Thoracic aorta (tissue), 2 donors: ENCODE measurements at regions not wholly inside any gene's neighbourhood (a gene's known extent, or its start where the extent isn't known, plus 50 kb on each side); places are given as distances from the start of the nearest gene placed in this dataset.

ENCODE experiments used
- ATAC-seq: fragments of 150-250 bp; one replicate; pipeline ENCODE4 v1.8.0; 2017; ENCODE audit warnings: low read depth; ENCODE audit not compliant: insufficient number of reproducible peaks, low FRiP score
- DNase-seq: peaks from one replicate; pipeline ENCODE4 v3.0.0-alpha.2; 2020; ENCODE audit warnings: low spot score
- H3K27ac ChIP-seq, 2 donors: fragments of 200-600 bp; sonication (generic); 1 replicate in 1 of 2; 2 replicates in 1 of 2; pipeline ENCODE4 v1.5.1; 2016; ENCODE audit warnings: mild to moderate bottlenecking in 2 of 2, moderate library complexity in 2 of 2
- H3K27me3 ChIP-seq: fragments of 200-600 bp; sonication (generic); replicated peaks from 2 replicates; pipeline ENCODE4 v1.6.0; 2016; ENCODE audit warnings: mild to moderate bottlenecking; ENCODE audit not compliant: insufficient read depth
- H3K36me3 ChIP-seq: fragments of 200-600 bp; sonication (generic); one replicate; pipeline ENCODE4 v1.5.1; 2016
- H3K4me1 ChIP-seq, 2 donors: fragments of 200-600 bp; sonication (generic); 1 replicate in 1 of 2; 2 replicates in 1 of 2; pipeline versions ENCODE4 v1.5.1 to v1.6.0; 2016; ENCODE audit warnings: low read depth in 2 of 2, mild to moderate bottlenecking in 1 of 2; ENCODE audit not compliant: control insufficient read depth in 1 of 2
- H3K4me3 ChIP-seq: fragments of 200-600 bp; sonication (generic); 2 replicates; pipeline ENCODE4 v1.5.1; 2016; ENCODE audit warnings: mild to moderate bottlenecking
- H3K9me3 ChIP-seq: fragments of 200-600 bp; sonication (generic); 2 replicates; pipeline ENCODE4 v1.5.1; 2016
- TF ChIP-seq, protein P1 (sequence below): fragments of 200-600 bp; sonication (generic); IDR thresholded peaks from one replicate; pipeline ENCODE4 v1.5.1; 2019; ENCODE audit warnings: antibody characterized with exemption

DNA sequence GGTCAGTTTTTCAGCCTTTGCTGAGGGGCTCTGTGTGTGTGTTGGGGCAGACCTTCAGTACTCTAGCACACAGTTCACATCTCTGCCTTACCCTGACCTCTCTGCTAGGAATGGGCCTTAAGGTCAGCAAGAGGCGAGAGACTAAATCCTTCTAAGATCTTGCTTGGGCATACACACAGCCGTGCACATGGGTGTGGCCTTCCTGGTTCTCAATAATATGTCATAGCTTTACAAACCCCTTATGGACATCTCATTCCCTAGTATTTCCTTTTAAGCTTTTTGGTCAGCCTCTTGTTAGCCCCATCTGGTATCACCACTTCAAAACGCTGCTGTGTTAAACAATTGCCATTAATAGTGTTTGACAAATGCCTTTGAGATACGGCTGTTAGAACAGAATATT, 69.4 kb upstream of the SPATA13 start:
- ATAC-seq: no peak

DNA sequence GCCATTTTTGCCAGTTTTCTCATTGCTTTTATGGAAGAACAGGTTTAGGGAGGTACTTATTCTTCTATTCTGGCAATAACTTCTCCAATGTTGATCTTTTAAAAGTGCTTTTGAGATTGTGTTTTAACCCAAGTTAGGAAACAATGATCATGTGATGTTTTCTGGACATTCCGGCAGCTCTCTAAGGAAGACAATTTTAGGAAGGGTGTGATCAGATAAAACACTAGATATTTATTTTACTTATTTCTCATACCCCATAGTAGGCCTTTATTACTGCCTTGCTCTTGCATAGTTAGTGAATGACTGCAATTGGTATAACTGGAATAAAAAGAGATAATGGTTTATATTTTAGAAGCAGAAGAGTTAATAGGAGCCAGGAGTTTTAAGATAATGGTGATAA, 68.4 kb upstream of the SPATA13 start:
- TF ChIP-seq, protein P1, sequence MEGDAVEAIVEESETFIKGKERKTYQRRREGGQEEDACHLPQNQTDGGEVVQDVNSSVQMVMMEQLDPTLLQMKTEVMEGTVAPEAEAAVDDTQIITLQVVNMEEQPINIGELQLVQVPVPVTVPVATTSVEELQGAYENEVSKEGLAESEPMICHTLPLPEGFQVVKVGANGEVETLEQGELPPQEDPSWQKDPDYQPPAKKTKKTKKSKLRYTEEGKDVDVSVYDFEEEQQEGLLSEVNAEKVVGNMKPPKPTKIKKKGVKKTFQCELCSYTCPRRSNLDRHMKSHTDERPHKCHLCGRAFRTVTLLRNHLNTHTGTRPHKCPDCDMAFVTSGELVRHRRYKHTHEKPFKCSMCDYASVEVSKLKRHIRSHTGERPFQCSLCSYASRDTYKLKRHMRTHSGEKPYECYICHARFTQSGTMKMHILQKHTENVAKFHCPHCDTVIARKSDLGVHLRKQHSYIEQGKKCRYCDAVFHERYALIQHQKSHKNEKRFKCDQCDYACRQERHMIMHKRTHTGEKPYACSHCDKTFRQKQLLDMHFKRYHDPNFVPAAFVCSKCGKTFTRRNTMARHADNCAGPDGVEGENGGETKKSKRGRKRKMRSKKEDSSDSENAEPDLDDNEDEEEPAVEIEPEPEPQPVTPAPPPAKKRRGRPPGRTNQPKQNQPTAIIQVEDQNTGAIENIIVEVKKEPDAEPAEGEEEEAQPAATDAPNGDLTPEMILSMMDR: no peak
- no peak for DNase-seq
- Histone ChIP-seq H3K9me3 (no peaks in the 10 kb centered on the region), H3K27me3 (no peaks in the 10 kb centered on the region), H3K4me1 (no peaks in the 10 kb centered on the region), H3K4me3 (no peak overlapping the region), H3K36me3 (no peaks in the 10 kb centered on the region), H3K27ac (no peak overlapping the region)
- no peak for ATAC-seq

More for the DNA sequence above, 69.4 kb upstream of the SPATA13 start:
- Histone ChIP-seq H3K27me3 (no peaks in the 10 kb centered on the region), H3K9me3 (no peaks in the 10 kb centered on the region), H3K4me3 (no peak overlapping the region), H3K4me1 (no peaks in the 10 kb centered on the region), H3K27ac (no peak overlapping the region), H3K36me3 (no peaks in the 10 kb centered on the region)
- no peak for DNase-seq
- TF ChIP-seq, protein P1: no peak

DNA sequence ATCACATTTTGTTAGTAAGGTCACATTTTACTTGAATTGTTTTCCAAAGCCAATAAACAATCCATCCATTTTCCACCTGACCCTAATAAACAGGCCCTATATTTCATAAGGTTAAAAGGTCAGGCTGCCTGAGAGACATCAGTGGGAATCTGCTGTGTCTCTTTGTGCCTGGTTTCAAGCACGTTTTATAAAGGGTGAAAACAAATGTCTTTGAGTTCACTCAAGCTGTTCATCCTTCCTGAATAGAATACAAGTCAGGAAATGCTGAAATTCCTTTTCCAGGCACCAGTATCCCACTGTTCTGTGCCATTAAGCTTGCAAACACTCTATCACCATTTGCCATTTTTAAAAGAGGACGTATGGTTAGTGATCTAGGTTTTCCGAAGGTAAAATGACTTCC, 67.5 kb upstream of the SPATA13 start:
- TF ChIP-seq, protein P1: no peak
- Histone ChIP-seq H3K27ac (no peak overlapping the region), H3K36me3 (no peaks in the 10 kb centered on the region), H3K4me1 (no peaks in the 10 kb centered on the region), H3K9me3 (no peaks in the 10 kb centered on the region), H3K27me3 (no peaks in the 10 kb centered on the region), H3K4me3 (no peak overlapping the region)
- DNase-seq: no peak
- ATAC-seq: no peak

DNA sequence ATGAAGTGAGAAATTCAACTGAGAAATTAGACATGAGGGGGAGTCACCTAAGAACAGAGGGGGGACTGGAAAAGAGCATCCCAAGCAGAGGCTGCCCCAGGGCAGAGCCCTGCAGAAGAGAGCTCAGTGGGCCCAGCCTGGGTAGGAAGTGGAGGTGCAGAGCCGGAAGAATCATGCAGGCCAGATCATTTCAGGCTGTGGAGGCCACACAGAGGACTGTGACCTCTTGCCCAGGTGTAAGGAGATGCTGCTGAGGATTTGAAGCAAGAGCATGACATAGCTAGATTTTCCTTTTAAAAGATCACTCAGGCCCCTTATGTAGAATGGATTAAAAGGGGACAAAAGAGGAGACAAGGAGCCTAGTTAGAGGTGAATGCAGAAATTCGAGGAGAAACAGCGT, 63.9 kb upstream of the SPATA13 start:
- TF ChIP-seq, protein P1: no peak
- Histone ChIP-seq H3K4me3 (no peak overlapping the region), H3K27me3 (no peaks in the 10 kb centered on the region), H3K9me3 (no peaks in the 10 kb centered on the region), H3K36me3 (no peaks in the 10 kb centered on the region), H3K27ac (no peak overlapping the region), H3K4me1 (no peaks in the 10 kb centered on the region)
- DNase-seq: no peak
- ATAC-seq: no peak

DNA sequence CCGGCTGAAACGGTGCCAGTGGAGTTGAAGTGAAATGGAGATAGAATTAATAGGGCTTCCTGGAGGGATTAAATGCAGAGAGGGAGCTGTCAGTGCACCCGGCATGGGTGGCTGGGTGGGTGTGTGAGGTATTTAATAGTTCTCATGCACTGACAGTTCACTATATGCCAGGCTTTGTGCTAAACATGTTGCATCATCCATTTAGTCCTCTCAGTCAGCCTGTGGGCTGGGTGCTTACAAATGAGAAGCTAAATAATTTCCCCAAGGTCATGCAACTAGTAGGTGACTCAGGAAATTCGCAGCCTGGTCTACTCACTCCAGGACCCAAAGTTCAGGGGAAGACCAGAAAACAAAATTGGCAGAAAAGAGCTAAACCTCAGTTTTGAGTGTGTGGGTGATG, 63.5 kb upstream of the SPATA13 start:
- DNase-seq (no peak), ATAC-seq (no peak)
- Histone ChIP-seq H3K27ac (no peak overlapping the region), H3K4me1 (no peaks in the 10 kb centered on the region), H3K4me3 (no peak overlapping the region), H3K36me3 (no peaks in the 10 kb centered on the region), H3K9me3 (no peaks in the 10 kb centered on the region), H3K27me3 (no peaks in the 10 kb centered on the region)
- TF ChIP-seq, protein P1: no peak
